ENCODE measurements at regions not wholly inside any gene's neighbourhood (a gene's known extent, or its start where the extent isn't known, plus 50 kb on each side); places are given as distances from the start of the nearest gene placed in this dataset.

DNA sequence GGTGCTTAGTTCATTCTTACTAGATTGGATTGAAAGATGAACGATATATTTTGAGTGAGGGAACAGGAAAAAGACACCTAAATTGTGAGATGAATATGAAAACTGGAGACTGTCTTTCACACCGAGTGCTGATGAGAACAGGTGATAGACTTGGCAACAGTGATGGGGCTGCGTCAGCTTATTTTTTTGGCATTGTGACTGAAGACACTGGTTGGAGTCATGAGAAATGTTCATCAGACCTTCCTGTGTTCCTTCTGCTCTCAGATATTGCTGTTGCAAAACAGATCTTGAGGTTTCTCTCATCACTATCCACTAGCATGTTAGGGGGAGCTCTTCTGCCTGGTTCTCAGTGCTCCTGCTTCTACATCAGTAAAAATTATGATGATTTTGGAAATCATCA is 124.2 kb upstream of the KCNIP4 start:
- TF ChIP-seq, protein P1, sequence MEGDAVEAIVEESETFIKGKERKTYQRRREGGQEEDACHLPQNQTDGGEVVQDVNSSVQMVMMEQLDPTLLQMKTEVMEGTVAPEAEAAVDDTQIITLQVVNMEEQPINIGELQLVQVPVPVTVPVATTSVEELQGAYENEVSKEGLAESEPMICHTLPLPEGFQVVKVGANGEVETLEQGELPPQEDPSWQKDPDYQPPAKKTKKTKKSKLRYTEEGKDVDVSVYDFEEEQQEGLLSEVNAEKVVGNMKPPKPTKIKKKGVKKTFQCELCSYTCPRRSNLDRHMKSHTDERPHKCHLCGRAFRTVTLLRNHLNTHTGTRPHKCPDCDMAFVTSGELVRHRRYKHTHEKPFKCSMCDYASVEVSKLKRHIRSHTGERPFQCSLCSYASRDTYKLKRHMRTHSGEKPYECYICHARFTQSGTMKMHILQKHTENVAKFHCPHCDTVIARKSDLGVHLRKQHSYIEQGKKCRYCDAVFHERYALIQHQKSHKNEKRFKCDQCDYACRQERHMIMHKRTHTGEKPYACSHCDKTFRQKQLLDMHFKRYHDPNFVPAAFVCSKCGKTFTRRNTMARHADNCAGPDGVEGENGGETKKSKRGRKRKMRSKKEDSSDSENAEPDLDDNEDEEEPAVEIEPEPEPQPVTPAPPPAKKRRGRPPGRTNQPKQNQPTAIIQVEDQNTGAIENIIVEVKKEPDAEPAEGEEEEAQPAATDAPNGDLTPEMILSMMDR (conservative IDR thresholded peaks at IDR 0.05): no peak
- TF ChIP-seq EZH2 (IDR thresholded peaks at IDR 0.05; ENCODE audit: low read depth): no peak

Data from PC-9 (cell line).